CD4-positive, CD25-positive, alpha-beta regulatory T cell (primary cell): ENCODE measurements at regions not wholly inside any gene's neighbourhood (a gene's known extent, or its start where the extent isn't known, plus 50 kb on each side); places are given as distances from the start of the nearest gene placed in this dataset.

Source experiments
- ATAC-seq, 2 donors: fragments of 150-1000 bp; cut with Tn5 transposase; one replicate each; pipeline ENCODE4 v1.10.0; 2021; ENCODE audit warnings: low read depth in 2 of 2, moderate number of reproducible peaks in 2 of 2, moderate library complexity in 1 of 2
- DNase-seq, 3 donors: peaks; one replicate each; pipeline versions ENCODE4 v3.0.0 to v3.0.0-alpha.2; 2012 to 2022; ENCODE audit warnings: mixed read lengths in 1 of 3
- H3K27ac ChIP-seq: one replicate; pipeline ENCODE4 v1.7.0; 2013; ENCODE audit warnings: mild to moderate bottlenecking, low read length; ENCODE audit not compliant: insufficient read depth, poor library complexity, severe bottlenecking
- H3K27me3 ChIP-seq: one replicate; pipeline ENCODE4 v1.7.0; 2013; ENCODE audit warnings: low read length; ENCODE audit not compliant: control insufficient read depth, insufficient read depth
- H3K36me3 ChIP-seq: one replicate; pipeline ENCODE4 v1.7.0; 2013; ENCODE audit warnings: mild to moderate bottlenecking, low read length, moderate library complexity; ENCODE audit not compliant: control insufficient read depth, insufficient read depth
- H3K4me1 ChIP-seq: 2 replicates; pipeline ENCODE4 v1.7.0; 2013; ENCODE audit warnings: mild to moderate bottlenecking, low read length; ENCODE audit not compliant: insufficient read depth, control insufficient read depth, poor library complexity, severe bottlenecking
- H3K4me3 ChIP-seq: one replicate; pipeline ENCODE4 v1.7.0; 2013; ENCODE audit warnings: low read depth, mild to moderate bottlenecking, low read length, moderate library complexity
- H3K9me3 ChIP-seq, 2 experiments: 1 replicate in 1 of 2; 2 replicates in 1 of 2; pipeline ENCODE4 v1.7.0; 2013; ENCODE audit warnings: low read length in 2 of 2, mild to moderate bottlenecking in 1 of 2, moderate library complexity in 1 of 2; ENCODE audit not compliant: control insufficient read depth in 2 of 2
- H3K27ac Mint-ChIP-seq, 3 donors: one replicate each; pipeline ENCODE4 v1.8.0; 2020 to 2022; ENCODE audit warnings: mild to moderate bottlenecking in 3 of 3, mixed read lengths in 3 of 3, moderate library complexity in 2 of 3
- H3K27me3 Mint-ChIP-seq: one replicate; pipeline ENCODE4 v1.8.0; 2022; ENCODE audit warnings: mild to moderate bottlenecking, mixed read lengths
- H3K36me3 Mint-ChIP-seq: one replicate; pipeline ENCODE4 v1.8.0; 2020; ENCODE audit warnings: mixed read lengths
- H3K4me1 Mint-ChIP-seq, 4 donors: one replicate each; pipeline ENCODE4 v1.8.0; 2020 to 2022; ENCODE audit warnings: mixed read lengths in 4 of 4, mild to moderate bottlenecking in 1 of 4
- H3K4me3 Mint-ChIP-seq, 4 donors: one replicate each; pipeline ENCODE4 v1.8.0; 2020 to 2022; ENCODE audit warnings: mild to moderate bottlenecking in 4 of 4, mixed read lengths in 4 of 4, moderate library complexity in 3 of 4
- H3K9me3 Mint-ChIP-seq, 7 donors: one replicate each; pipeline ENCODE4 v1.8.0; 2020 to 2022; ENCODE audit warnings: mixed read lengths in 7 of 7, mild to moderate bottlenecking in 3 of 7, moderate library complexity in 2 of 7

DNA sequence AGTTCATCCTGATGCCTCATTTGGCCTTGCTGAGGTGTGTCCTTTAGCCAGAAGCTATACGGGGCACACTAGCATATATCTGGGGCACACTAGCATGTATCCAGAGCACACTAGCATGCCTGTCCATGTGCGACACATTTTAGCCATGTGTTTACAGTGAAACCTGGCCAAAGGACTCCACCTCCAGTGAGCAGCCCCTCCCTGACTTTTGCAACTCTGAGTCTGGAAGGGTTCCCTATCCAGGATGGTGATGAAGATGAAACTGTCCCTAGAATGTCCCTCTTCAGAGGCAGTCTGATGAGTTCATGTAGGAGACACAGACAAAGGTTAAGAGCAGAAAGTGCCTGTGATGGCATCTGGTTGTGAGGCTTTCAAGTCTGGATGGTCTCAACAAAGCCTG lies 61.4 kb upstream of the LGALSL start:
- Mint-ChIP-seq H3K36me3 (no peaks in the 10 kb centered on the region), H3K27me3 (peaks cover 22% of the 10 kb centered on the region), H3K27ac (no peak overlapping the region), H3K4me1 (no peaks in the 10 kb centered on the region), H3K9me3 (peaks cover 0 to 19% (median 5%) of the 10 kb centered on the region in 7 donors), H3K4me3 (no peak overlapping the region)
- H3K4me3 ChIP-seq, result no peak overlapping the region
- H3K36me3 ChIP-seq, result no peaks in the 10 kb centered on the region
- ATAC-seq (no peak), DNase-seq (no peak)
- H3K9me3 ChIP-seq, result peaks cover 10 to 12% of the 10 kb centered on the region in 2 experiments
- no peaks in the 10 kb centered on the region for H3K27me3 ChIP-seq
- H3K4me1 ChIP-seq, result no peaks in the 10 kb centered on the region
- H3K27ac ChIP-seq, result no peak overlapping the region

DNA sequence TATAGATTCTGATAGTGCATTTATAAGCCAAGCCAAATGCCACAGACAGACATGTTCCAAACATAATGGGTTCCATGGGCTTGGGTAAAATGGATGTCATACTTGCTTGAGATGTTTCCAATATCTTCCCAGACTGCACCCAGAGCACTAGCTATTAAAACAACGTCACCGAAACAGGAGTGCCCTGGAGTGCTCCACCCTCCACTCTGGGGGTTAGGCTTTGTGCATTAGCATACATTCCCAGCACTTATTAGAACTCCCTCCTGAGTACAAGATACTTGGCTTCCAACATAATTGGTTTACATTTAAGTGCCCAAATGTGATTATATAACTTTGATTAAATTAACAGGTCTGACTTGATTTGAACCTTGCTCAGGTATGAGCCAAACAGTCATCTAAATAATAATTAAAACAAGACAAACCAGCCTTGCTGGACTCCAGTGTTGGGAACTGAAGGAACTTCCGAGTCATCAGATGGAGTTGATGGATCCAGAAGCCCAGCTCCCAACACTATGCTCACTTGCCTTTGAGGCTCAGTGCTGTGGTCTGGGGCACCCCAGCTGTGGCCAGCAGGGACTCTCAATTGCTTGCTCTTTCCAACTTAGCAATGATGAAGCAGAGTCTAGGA lies 60.5 kb upstream of the LGALSL start:
- Histone ChIP-seq H3K9me3 (peaks cover 10 to 12% of the 10 kb centered on the region in 2 experiments), H3K36me3 (no peaks in the 10 kb centered on the region), H3K4me3 (no peak overlapping the region), H3K27ac (no peak overlapping the region), H3K27me3 (no peaks in the 10 kb centered on the region), H3K4me1 (no peaks in the 10 kb centered on the region)
- Mint-ChIP-seq H3K27me3 (peaks cover 20% of the 10 kb centered on the region), H3K36me3 (no peaks in the 10 kb centered on the region), H3K4me1 (no peaks in the 10 kb centered on the region), H3K9me3 (peaks cover 0 to 19% (median 5%) of the 10 kb centered on the region in 7 donors), H3K27ac (no peak overlapping the region), H3K4me3 (no peak overlapping the region)
- DNase-seq (no peak), ATAC-seq (no peak)

DNA sequence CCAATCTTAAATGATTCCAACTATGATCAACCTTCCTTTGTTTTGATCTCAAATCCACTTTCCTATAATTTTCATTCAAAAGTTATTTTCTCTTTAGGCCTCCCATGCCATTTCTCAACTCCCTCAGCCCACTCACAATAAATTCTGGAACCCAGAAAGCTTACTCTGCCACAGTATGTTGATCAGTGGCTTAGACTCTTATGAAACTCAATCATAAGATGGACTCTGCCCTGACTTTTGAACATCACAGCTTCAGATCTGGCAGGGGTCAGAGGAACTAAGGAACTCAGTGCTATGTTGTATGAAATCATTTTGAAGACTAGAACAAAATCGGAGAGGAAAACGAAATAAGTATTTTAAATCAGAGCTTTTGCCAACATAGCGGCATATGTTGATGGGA lies 59.8 kb upstream of the LGALSL start:
- Mint-ChIP-seq H3K4me1 (no peaks in the 10 kb centered on the region), H3K27ac (no peak overlapping the region), H3K27me3 (peaks cover 17% of the 10 kb centered on the region), H3K36me3 (no peaks in the 10 kb centered on the region), H3K4me3 (no peak overlapping the region), H3K9me3 (peaks cover 0 to 19% (median 5%) of the 10 kb centered on the region in 7 donors)
- ATAC-seq (no peak), DNase-seq (no peak)
- no peak overlapping the region for H3K27ac ChIP-seq
- no peaks in the 10 kb centered on the region for H3K27me3 ChIP-seq
- no peaks in the 10 kb centered on the region for H3K4me1 ChIP-seq
- no peaks in the 10 kb centered on the region for H3K36me3 ChIP-seq
- no peak overlapping the region for H3K4me3 ChIP-seq
- peaks cover 10 to 12% of the 10 kb centered on the region in 2 experiments for H3K9me3 ChIP-seq

DNA sequence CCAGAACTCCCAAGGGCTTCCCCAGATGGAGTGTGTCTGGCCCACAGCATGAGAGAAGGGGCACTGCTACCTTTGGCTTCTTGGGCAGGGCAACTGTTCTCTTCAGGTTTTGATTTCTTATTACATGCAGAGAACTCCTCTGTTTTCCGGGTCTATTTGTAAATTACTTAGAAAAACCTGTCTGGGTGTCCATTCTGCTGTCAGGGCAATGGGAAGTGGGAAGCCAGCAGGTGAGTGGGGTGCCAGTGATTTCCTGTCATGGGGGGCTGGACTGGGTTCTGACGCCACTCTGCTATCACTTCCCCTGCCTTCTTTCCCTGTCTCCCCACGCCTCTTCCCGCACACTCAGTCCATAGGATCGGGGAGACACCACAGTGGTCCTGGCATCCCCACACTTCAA lies 58.0 kb upstream of the LGALSL start:
- Histone ChIP-seq H3K27ac (no peak overlapping the region), H3K4me3 (no peak overlapping the region), H3K4me1 (no peaks in the 10 kb centered on the region), H3K36me3 (no peaks in the 10 kb centered on the region), H3K9me3 (peaks cover 3 to 4% of the 10 kb centered on the region in 2 experiments), H3K27me3 (peaks cover 2% of the 10 kb centered on the region)
- Mint-ChIP-seq H3K4me3 (no peak overlapping the region), H3K36me3 (no peaks in the 10 kb centered on the region), H3K9me3 (peaks cover 0 to 9% (median 2%) of the 10 kb centered on the region in 7 donors), H3K27me3 (peaks cover 16% of the 10 kb centered on the region), H3K27ac (peak overlapping the region in 1 of 3 donors; percentile 63), H3K4me1 (no peaks in the 10 kb centered on the region)
- no peak for DNase-seq
- no peak for ATAC-seq

DNA sequence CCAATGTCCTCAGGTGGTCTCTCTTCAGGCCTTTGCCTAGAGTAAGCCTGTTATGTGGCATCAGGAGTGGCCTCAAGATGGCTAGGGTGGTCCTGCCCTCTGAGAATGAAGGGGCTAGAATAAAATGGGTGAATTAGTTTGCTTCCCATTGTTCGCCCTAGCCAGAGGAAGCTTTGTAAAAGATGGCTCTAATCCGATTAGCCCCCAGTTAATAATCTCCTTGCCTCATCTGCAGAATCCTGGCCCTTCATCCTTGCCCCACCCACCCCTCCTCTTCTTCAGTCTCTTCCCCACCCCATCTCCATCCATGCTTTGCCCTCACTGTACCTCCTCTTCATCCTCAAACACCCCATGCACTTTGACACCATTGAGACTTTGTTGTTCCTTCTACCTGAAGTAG lies 57.4 kb upstream of the LGALSL start:
- no peak for DNase-seq
- Histone ChIP-seq H3K9me3 (no peaks in the 10 kb centered on the region), H3K4me3 (no peak overlapping the region), H3K4me1 (no peaks in the 10 kb centered on the region), H3K27me3 (peaks cover 2% of the 10 kb centered on the region), H3K36me3 (no peaks in the 10 kb centered on the region), H3K27ac (no peak overlapping the region)
- no peak overlapping the region for H3K4me3 Mint-ChIP-seq
- H3K27me3 Mint-ChIP-seq, result peaks cover 16% of the 10 kb centered on the region
- H3K4me1 Mint-ChIP-seq, result no peaks in the 10 kb centered on the region
- H3K36me3 Mint-ChIP-seq, result no peaks in the 10 kb centered on the region
- H3K27ac Mint-ChIP-seq, result no peak overlapping the region
- H3K9me3 Mint-ChIP-seq, result peaks cover 0 to 4% (median under 1%) of the 10 kb centered on the region in 7 donors
- ATAC-seq, result no peak

DNA sequence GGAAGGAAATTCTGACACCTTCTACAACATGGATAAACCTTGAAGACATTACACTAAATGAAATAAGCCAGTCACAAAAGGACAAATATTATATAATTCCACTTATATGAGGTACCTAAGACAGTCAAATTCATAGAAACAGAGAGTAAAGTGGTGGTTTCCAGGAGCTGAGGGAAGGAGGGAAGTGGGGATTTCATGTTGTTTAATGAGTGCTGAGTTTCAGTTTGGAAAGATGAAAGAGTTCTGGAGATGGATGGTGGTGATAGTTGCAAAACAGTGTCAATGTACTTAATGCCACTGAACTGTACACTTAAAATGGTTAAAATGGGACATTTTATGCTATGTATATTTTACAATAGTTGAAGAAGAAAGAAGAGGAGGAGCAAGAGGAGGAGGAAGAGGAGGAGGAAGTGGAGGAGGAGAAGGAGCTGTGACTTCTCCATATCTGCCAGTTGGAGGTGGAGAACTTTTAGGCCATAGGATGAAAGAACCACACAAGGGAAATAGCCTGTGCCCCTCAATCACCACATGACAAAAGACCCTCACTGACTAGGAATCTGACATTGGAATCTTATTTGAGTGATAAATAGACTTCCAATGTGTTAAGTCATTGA lies 55.3 kb upstream of the LGALSL start:
- Mint-ChIP-seq H3K4me3 (no peak overlapping the region), H3K4me1 (no peaks in the 10 kb centered on the region), H3K36me3 (no peaks in the 10 kb centered on the region), H3K27me3 (peaks cover 14% of the 10 kb centered on the region), H3K9me3 (peaks cover 0 to 2% (median 0%) of the 10 kb centered on the region in 7 donors), H3K27ac (peak overlapping the region in 2 of 3 donors; percentile 47 to 98)
- Histone ChIP-seq H3K27ac (no peak overlapping the region), H3K36me3 (no peaks in the 10 kb centered on the region), H3K4me1 (no peaks in the 10 kb centered on the region), H3K27me3 (peaks cover 2% of the 10 kb centered on the region), H3K9me3 (no peaks in the 10 kb centered on the region), H3K4me3 (no peak overlapping the region)
- ATAC-seq (no peak), DNase-seq (no peak)

DNA sequence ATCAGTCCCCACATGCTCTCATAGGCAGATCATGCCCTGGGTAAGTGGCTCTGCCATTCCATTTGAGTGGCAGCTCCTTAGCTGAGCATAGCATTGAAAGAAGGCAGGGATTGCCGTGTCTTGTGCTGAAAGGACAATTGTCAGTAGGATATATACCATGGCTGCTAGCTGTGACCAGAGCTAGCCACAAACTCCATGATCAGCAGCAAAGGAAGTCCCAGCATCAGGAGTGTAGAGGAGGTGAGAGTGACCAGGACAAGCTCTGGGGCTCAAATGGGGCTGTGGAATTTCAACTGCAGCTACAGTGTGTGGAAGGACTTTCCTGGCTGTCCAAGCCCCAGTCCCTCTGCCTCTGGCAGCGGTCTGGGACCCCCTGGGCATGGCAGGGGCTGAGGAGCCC lies 54.4 kb upstream of the LGALSL start:
- H3K4me3 Mint-ChIP-seq, result no peak overlapping the region
- H3K9me3 Mint-ChIP-seq, result peaks cover 0 to 2% (median 0%) of the 10 kb centered on the region in 7 donors
- H3K36me3 ChIP-seq, result no peaks in the 10 kb centered on the region
- no peaks in the 10 kb centered on the region for H3K9me3 ChIP-seq
- peaks cover 8% of the 10 kb centered on the region for H3K27me3 Mint-ChIP-seq
- no peak for ATAC-seq
- H3K4me1 Mint-ChIP-seq, result no peaks in the 10 kb centered on the region
- DNase-seq, result no peak
- H3K27ac ChIP-seq, result no peak overlapping the region
- no peaks in the 10 kb centered on the region for H3K4me1 ChIP-seq
- no peak overlapping the region for H3K4me3 ChIP-seq
- H3K36me3 Mint-ChIP-seq, result no peaks in the 10 kb centered on the region
- peak overlapping the region in 1 of 3 donors; percentile 47 for H3K27ac Mint-ChIP-seq
- H3K27me3 ChIP-seq, result peaks cover 2% of the 10 kb centered on the region
